Common myeloid progenitor, CD34-positive (primary cell): ENCODE measurements at regions not wholly inside any gene's neighbourhood (a gene's known extent, or its start where the extent isn't known, plus 50 kb on each side); places are given as distances from the start of the nearest gene placed in this dataset.
"Not testable (repeated sequence)": the region's sequence is repeated elsewhere in the genome, so short reads cannot be mapped to it uniquely, and the experiment has no call there.

ENCODE experiments used
- CTCF ChIA-PET: fragments of 350-600 bp; sonication (Branson Sonifier 250); formaldehyde crosslinking; loops from one replicate; lab custom pipeline; 2021; ENCODE audit warnings: antibody characterized with exemption; lab: Charles Lee
- POLR2A ChIA-PET: fragments of 350-600 bp; sonication (Branson Sonifier 250); formaldehyde crosslinking; loops from one replicate; lab custom pipeline; 2021; ENCODE audit warnings: antibody characterized with exemption; lab: Charles Lee
- DNase-seq, 3 donors: peaks; one replicate each; pipeline versions ENCODE4 v3.0.0 to v3.0.0-alpha.2; 2013
- H3K27ac ChIP-seq, 2 experiments: 1 replicate in 1 of 2; 2 replicates in 1 of 2; pipeline ENCODE4 v1.7.0; 2013; ENCODE audit warnings: inconsistent platforms in 2 of 2, low read length in 2 of 2, mild to moderate bottlenecking in 2 of 2, low read depth in 1 of 2, moderate library complexity in 1 of 2; ENCODE audit not compliant: severe bottlenecking in 2 of 2, insufficient read depth in 1 of 2, poor library complexity in 1 of 2
- H3K27me3 ChIP-seq, 5 experiments: replicated peaks in 2 of 5; 1 replicate in 3 of 5; 2 replicates in 2 of 5; pipeline versions ENCODE4 v1.6.1 to v1.7.0; 2013; ENCODE audit warnings: low read length in 4 of 5, mild to moderate bottlenecking in 2 of 5, moderate library complexity in 2 of 5, inconsistent platforms in 1 of 5; ENCODE audit not compliant: insufficient read depth in 5 of 5, control insufficient read depth in 4 of 5
- H3K36me3 ChIP-seq, 4 experiments: 1 replicate in 2 of 4; 2 replicates in 2 of 4; pipeline versions ENCODE4 v1.6.1 to v1.7.0; 2013; ENCODE audit warnings: low read length in 3 of 4, control low read depth in 1 of 4, mild to moderate bottlenecking in 1 of 4; ENCODE audit not compliant: control insufficient read depth in 4 of 4, insufficient read depth in 4 of 4
- H3K4me1 ChIP-seq, 4 experiments: 1 replicate in 3 of 4; 2 replicates in 1 of 4; pipeline versions ENCODE4 v1.6.1 to v1.7.1; 2013; ENCODE audit warnings: low read length in 3 of 4, mild to moderate bottlenecking in 3 of 4, control low read depth in 1 of 4, inconsistent platforms in 1 of 4, moderate library complexity in 1 of 4; ENCODE audit not compliant: control insufficient read depth in 4 of 4, insufficient read depth in 4 of 4; ENCODE audit errors: control extremely low read depth in 1 of 4
- H3K4me3 ChIP-seq, 7 experiments: 1 replicate in 4 of 7; 2 replicates in 3 of 7; pipeline versions ENCODE4 v1.5.1 to v1.7.0; 2013; ENCODE audit warnings: mild to moderate bottlenecking in 7 of 7, low read length in 6 of 7, moderate library complexity in 6 of 7, inconsistent platforms in 2 of 7, low read depth in 2 of 7, control low read depth in 1 of 7; ENCODE audit not compliant: insufficient read depth in 4 of 7, control insufficient read depth in 1 of 7; ENCODE audit errors: extremely low read depth in 1 of 7
- H3K9me3 ChIP-seq, 5 experiments: 1 replicate in 4 of 5; 2 replicates in 1 of 5; pipeline versions ENCODE4 v1.6.1 to v1.7.1; 2013; ENCODE audit warnings: low read length in 4 of 5, mild to moderate bottlenecking in 2 of 5, inconsistent platforms in 1 of 5, low read depth in 1 of 5, moderate library complexity in 1 of 5; ENCODE audit not compliant: control insufficient read depth in 4 of 5, insufficient read depth in 2 of 5; ENCODE audit errors: control extremely low read depth in 1 of 5
- WGBS: methylation state at CpG from one replicate; pipeline ENCODE4 v1.1.5; 2013; ENCODE audit not compliant: insufficient coverage; 5-methylcytosine and 5-hydroxymethylcytosine counted together

- H3K4me3 ChIP-seq, H3K9me3 ChIP-seq, H3K27me3 ChIP-seq, H3K36me3 ChIP-seq, H3K27ac ChIP-seq, H3K4me1 ChIP-seq, CTCF ChIA-PET, DNase-seq, POLR2A ChIA-PET: not testable (repeated sequence)
These were observed 356.0 kb downstream of the IGSF11 start for GRCh38 chr3:118678663-118679062.

GRCh38 chr3:118682921-118683320 lies 351.7 kb downstream of the IGSF11 start:
- no peak overlapping the region for H3K27ac ChIP-seq
- no peaks in the 10 kb centered on the region for H3K36me3 ChIP-seq
- H3K4me1 ChIP-seq: no peaks in the 10 kb centered on the region
- no peaks in the 10 kb centered on the region for H3K27me3 ChIP-seq
- no peak overlapping the region for H3K4me3 ChIP-seq
- POLR2A ChIA-PET: no interaction called here
- CTCF ChIA-PET: no interaction called here
- 100% methylated on average over 1 of the region's 2 CpGs for WGBS
- H3K9me3 ChIP-seq: peaks cover 0 to 1% (median 0%) of the 10 kb centered on the region in 5 experiments
- DNase-seq: no peak

DNA sequence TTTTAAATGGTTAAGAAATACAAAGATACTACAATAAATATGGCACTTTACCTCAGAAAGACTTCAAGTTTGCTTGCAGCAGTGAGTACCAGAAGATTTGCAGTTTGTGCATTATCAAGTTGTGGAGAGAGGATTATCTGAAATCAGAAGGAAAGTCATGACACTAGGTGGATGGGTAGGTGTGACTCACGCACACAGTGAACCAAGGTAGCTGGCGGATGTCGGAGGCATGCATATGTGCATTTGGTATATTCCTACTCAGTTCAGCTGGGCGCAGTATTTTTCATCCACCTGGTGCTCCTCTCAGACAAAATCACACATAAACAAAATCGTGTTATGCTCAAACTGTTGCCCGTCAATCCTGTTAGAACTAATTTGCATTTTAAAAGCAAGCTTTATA lies 351.0 kb downstream of the IGSF11 start:
- H3K4me3 ChIP-seq: no peak overlapping the region
- no peaks in the 10 kb centered on the region for H3K4me1 ChIP-seq
- ChIA-PET CTCF (no interaction called here), POLR2A (no interaction called here)
- H3K9me3 ChIP-seq: peaks cover 0 to 1% (median 0%) of the 10 kb centered on the region in 5 experiments
- H3K27ac ChIP-seq: no peak overlapping the region
- DNase-seq: no peak
- H3K27me3 ChIP-seq: no peaks in the 10 kb centered on the region
- no peaks in the 10 kb centered on the region for H3K36me3 ChIP-seq
- WGBS: 92% methylated on average over 6 of the region's 6 CpGs

DNA sequence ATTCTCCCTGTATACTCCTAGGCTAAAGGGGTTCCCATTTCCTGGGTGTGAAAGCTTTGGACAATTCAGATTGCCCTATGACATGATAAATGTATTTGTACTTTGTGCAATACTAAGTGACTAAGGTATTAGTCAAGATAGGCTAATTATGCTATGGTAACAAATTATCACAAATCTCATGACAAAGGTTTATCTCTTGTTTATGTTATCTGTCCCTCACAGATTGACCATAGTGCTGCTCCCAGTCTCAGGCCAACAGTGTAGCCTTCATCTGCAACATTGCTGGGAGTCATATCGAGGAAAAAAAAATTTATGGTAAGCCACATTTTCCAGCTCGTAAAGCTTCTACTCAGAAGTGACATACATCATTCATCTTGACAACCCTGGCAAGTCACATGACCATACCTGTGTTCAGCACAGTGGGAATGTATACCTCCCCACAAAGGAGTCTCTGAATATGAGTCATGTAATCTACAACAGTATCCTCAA lies 346.2 kb downstream of the IGSF11 start:
- no peak for DNase-seq
- POLR2A ChIA-PET: no interaction called here
- no peak overlapping the region for H3K27ac ChIP-seq
- CTCF ChIA-PET: no interaction called here
- H3K9me3 ChIP-seq: peaks cover 0 to 1% (median 0%) of the 10 kb centered on the region in 5 experiments
- no CpG with 5 or more reads among the region's 2 CpGs for WGBS
- no peak overlapping the region for H3K4me3 ChIP-seq
- no peaks in the 10 kb centered on the region for H3K4me1 ChIP-seq
- no peaks in the 10 kb centered on the region for H3K36me3 ChIP-seq
- H3K27me3 ChIP-seq: no peaks in the 10 kb centered on the region

DNA sequence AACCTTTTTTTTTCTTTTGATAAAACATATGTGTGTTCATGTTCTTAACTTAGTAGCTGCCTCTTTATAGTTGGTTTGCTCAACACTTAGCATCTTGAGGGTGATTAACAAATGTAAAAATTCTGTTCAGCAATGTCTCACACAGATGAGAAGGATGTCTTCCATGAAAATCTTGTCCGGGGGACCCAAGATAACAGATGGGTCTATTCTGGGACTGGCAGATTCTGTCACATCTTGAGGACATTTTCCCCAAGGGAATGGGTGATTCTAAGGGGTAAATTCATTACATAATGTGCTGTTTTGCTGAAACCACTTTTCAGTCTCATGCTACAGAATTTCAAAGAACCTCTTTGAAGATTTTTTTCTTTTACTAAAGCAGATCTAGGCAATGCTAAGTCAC lies 342.2 kb downstream of the IGSF11 start:
- H3K4me1 ChIP-seq: no peaks in the 10 kb centered on the region

DNA sequence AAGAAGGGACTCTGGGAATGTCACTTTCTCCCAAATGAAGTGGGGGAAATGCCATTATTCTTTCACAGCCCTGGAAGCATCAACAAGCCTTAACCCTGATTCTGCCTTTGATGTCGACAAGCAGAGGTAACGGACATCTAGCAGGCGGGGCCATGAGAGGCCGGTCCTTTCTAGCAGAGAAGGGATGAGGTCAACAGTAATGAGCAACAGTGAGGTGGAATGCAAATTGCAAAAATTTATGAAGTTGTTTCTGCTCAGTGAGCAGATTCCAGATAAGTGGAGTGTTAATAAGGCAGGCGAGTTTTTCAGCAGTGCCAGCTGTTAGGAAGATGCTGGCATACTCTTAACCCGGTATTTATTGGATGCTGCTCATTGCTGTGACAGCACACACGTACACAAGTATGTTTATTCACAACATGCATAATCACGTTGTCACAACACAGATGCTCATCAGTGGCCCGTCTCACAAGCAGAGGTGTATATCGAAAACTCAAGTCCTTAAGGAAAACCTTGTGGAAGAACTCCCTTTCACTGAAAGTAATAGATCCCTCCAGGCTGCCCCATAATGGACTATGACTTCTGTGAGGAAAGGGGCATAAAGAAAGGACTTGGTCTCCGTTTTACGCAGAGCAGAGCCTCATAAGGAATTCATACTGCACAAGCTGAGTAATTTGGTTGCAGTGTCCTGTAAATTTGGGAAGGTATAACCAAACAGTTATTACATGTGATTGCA lies 329.0 kb downstream of the IGSF11 start:
- Histone ChIP-seq H3K36me3 (no peaks in the 10 kb centered on the region), H3K9me3 (no peaks in the 10 kb centered on the region), H3K27ac (no peak overlapping the region), H3K4me1 (no peaks in the 10 kb centered on the region), H3K27me3 (no peaks in the 10 kb centered on the region), H3K4me3 (no peak overlapping the region)
- ChIA-PET POLR2A (no interaction called here), CTCF (interaction anchor here (1.4 kb wide), 1 partner anchor 10 kb away, joined by 3 read pairs; no protein-coding TSS in a partner anchor)
- 86% methylated on average over 11 of the region's 12 CpGs for WGBS
- no peak for DNase-seq

More for the DNA sequence above, 342.2 kb downstream of the IGSF11 start:
- H3K4me3 ChIP-seq: no peak overlapping the region
- no peak for DNase-seq
- ChIA-PET POLR2A (no interaction called here), CTCF (no interaction called here)
- H3K9me3 ChIP-seq: no peaks in the 10 kb centered on the region
- H3K27me3 ChIP-seq: no peaks in the 10 kb centered on the region
- no peaks in the 10 kb centered on the region for H3K36me3 ChIP-seq
- no peak overlapping the region for H3K27ac ChIP-seq
- WGBS: 100% methylated on average over 1 of the region's 1 CpG

GRCh38 chr3:118707991-118708390 lies 326.7 kb downstream of the IGSF11 start:
- H3K4me1 ChIP-seq: no peaks in the 10 kb centered on the region

More at GRCh38 chr3:118707991-118708390, 326.7 kb downstream of the IGSF11 start:
- POLR2A ChIA-PET: no interaction called here
- no peaks in the 10 kb centered on the region for H3K27me3 ChIP-seq
- no peak overlapping the region for H3K27ac ChIP-seq
- H3K9me3 ChIP-seq: no peaks in the 10 kb centered on the region
- no peak for DNase-seq
- CTCF ChIA-PET: no interaction called here
- no peak overlapping the region for H3K4me3 ChIP-seq
- no peaks in the 10 kb centered on the region for H3K36me3 ChIP-seq
